ENCODE measurements at regions not wholly inside any gene's neighbourhood (a gene's known extent, or its start where the extent isn't known, plus 50 kb on each side); places are given as distances from the start of the nearest gene placed in this dataset.

DNA sequence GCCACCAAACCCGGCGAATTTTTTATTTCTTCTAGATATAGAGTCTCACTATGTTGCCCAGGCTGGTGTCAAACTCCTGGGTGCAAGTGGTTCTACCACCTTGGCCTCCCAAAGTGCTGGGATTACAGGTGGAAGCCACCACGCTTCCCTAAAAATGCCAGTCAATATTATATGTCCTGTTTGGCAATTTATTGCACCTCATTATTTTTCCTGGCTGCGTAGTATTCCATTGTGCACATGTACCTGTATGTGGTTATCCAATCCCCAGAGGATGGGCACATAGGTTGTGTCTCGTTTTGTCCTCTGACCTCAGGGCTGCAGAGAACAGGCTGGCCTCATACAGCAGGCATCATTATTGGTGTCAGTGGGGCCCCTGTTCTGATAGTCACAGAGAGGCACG is 181.7 kb downstream of the C9orf50 start:
- Histone ChIP-seq H3K9me3 (ENCODE audit: control insufficient read depth in 1 of 2, insufficient read depth in 1 of 2, low read depth in 1 of 2, low read length in 2 of 2) (no peaks in the 10 kb centered on the region), H3K27me3 (ENCODE audit: insufficient read depth, low read length) (no peaks in the 10 kb centered on the region), H4K20me1 (ENCODE audit: insufficient read depth) (no peaks in the 10 kb centered on the region), H3K79me2 (ENCODE audit: insufficient read depth, low read length) (no peaks in the 10 kb centered on the region), H3K4me3 (replicated peaks in 1 of 2; ENCODE audit: low read depth in 1 of 2, low read length in 2 of 2) (no peak overlapping the region), H2AFZ (ENCODE audit: low read depth, low read length, poor library complexity, severe bottlenecking) (no peak overlapping the region), H3K36me3 (ENCODE audit: control insufficient read depth in 1 of 2, insufficient read depth in 2 of 2, low read length in 2 of 2) (no peaks in the 10 kb centered on the region), H3K27ac (ENCODE audit: low read depth, low read length) (no peak overlapping the region), H3K4me1 (ENCODE audit: control insufficient read depth in 1 of 2, insufficient read depth in 2 of 2, low read length in 2 of 2) (peaks cover 12 to 40% of the 10 kb centered on the region in 2 experiments; a peak in 3 of 4 replicates), H3K4me2 (ENCODE audit: low read length) (no peak overlapping the region), H3K9ac (ENCODE audit: low read length) (no peak overlapping the region), H3K9me2 (ENCODE audit: insufficient read depth) (no peaks in the 10 kb centered on the region)
- intact Hi-C loops (cut with micrococcal nuclease), result no loop called here
- ATAC-seq (no peak), DNase-seq (ENCODE audit: low read depth, low spot score) (no peak)
- no TSS peak for BruUV-seq (replicated peaks)
- CTCF ChIA-PET, result interaction anchor here (1.2 kb wide), 1 partner anchor 9 kb away, joined by 4 read pairs; no protein-coding TSS in a partner anchor
- POLR2A ChIA-PET, result no interaction called here
- RAD21 ChIA-PET (ENCODE audit: low non-redundant PET in 1 of 2, low total read pairs in 2 of 2, uncharacterized antibody in 2 of 2, unreplicated experiment in 2 of 2), result no interaction called here
- no peak for TF ChIP-seq TCF7L2 (IDR thresholded peaks at IDR 0.05; ENCODE audit: borderline replicate concordance, extremely low read depth, insufficient read depth, insufficient read length)
- TF ChIP-seq, protein P1, sequence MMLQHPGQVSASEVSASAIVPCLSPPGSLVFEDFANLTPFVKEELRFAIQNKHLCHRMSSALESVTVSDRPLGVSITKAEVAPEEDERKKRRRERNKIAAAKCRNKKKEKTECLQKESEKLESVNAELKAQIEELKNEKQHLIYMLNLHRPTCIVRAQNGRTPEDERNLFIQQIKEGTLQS (IDR thresholded peaks at IDR 0.05), result no peak
- TF ChIP-seq, protein P2, sequence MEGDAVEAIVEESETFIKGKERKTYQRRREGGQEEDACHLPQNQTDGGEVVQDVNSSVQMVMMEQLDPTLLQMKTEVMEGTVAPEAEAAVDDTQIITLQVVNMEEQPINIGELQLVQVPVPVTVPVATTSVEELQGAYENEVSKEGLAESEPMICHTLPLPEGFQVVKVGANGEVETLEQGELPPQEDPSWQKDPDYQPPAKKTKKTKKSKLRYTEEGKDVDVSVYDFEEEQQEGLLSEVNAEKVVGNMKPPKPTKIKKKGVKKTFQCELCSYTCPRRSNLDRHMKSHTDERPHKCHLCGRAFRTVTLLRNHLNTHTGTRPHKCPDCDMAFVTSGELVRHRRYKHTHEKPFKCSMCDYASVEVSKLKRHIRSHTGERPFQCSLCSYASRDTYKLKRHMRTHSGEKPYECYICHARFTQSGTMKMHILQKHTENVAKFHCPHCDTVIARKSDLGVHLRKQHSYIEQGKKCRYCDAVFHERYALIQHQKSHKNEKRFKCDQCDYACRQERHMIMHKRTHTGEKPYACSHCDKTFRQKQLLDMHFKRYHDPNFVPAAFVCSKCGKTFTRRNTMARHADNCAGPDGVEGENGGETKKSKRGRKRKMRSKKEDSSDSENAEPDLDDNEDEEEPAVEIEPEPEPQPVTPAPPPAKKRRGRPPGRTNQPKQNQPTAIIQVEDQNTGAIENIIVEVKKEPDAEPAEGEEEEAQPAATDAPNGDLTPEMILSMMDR (IDR thresholded peaks at IDR 0.05 in 2 of 3, conservative IDR thresholded peaks at IDR 0.05 in 1 of 3; ENCODE audit: borderline replicate concordance in 1 of 3, insufficient read depth in 1 of 3, low read depth in 2 of 3, low read length in 2 of 3), result no peak

DNA sequence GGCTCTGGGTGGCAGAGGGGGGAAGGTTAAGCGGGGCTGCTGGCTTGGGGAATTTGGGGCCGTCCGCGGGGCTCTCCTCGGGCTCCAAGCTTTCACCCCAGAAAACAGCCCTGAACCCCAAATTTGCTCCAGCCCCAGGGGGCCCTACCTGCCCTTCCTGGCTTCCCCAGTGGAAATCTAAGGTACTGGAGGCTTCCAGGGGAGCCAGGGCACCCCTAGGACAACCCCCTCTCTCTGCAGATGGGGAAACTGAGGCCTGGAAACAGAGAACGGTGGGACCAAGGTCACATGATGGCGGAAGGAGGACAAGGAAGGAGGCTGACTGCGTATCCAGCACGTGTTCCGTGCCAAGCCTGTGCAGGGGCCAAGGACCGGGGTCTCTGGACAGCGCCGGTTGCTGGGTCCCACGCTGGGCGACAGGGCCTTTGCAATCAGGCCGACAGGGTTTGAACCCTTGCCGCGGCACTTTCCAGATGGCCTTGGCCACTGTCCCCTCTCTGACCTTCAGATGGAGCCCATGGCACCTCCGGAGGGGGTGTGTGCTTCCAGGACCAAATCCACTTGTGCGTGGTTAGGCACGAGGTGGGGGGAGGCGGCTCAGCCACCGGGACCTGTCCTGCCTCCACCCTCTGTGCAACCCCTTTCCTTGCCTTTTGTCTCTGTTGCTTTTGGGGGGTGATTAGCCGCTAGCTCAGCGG is 183.1 kb downstream of the C9orf50 start:
- DNase-seq (ENCODE audit: low read depth, low spot score) (no peak), ATAC-seq (peak; percentile 17; the same call in 1 of the 2 replicates)
- H3K9ac ChIP-seq (ENCODE audit: low read length), result peak overlapping the region; percentile 40
- POLR2A ChIA-PET, result no interaction called here
- no peak overlapping the region for H2AFZ ChIP-seq (ENCODE audit: low read depth, low read length, poor library complexity, severe bottlenecking)
- intact Hi-C loops (cut with micrococcal nuclease), result no loop called here
- no peaks in the 10 kb centered on the region for H3K9me3 ChIP-seq (ENCODE audit: control insufficient read depth in 1 of 2, insufficient read depth in 1 of 2, low read depth in 1 of 2, low read length in 2 of 2)
- no peak overlapping the region; the same call in 1 of the 2 replicates for H3K27ac ChIP-seq (ENCODE audit: low read depth, low read length)
- no TSS peak for BruUV-seq (replicated peaks)
- peak overlapping the region; percentile 24 to 45 for H3K4me3 ChIP-seq (replicated peaks in 1 of 2; ENCODE audit: low read depth in 1 of 2, low read length in 2 of 2)
- H4K20me1 ChIP-seq (ENCODE audit: insufficient read depth), result no peaks in the 10 kb centered on the region
- H3K4me1 ChIP-seq (ENCODE audit: control insufficient read depth in 1 of 2, insufficient read depth in 2 of 2, low read length in 2 of 2), result peaks cover 9 to 32% of the 10 kb centered on the region in 2 experiments; a peak in 3 of 4 replicates
- H3K4me2 ChIP-seq (ENCODE audit: low read length), result peak overlapping the region; percentile 69
- H3K9me2 ChIP-seq (ENCODE audit: insufficient read depth), result no peaks in the 10 kb centered on the region
- RAD21 ChIA-PET (ENCODE audit: low non-redundant PET in 1 of 2, low total read pairs in 2 of 2, uncharacterized antibody in 2 of 2, unreplicated experiment in 2 of 2), result no interaction called here
- CTCF ChIA-PET, result no interaction called here
- H3K36me3 ChIP-seq (ENCODE audit: control insufficient read depth in 1 of 2, insufficient read depth in 2 of 2, low read length in 2 of 2), result no peaks in the 10 kb centered on the region
- no peaks in the 10 kb centered on the region for H3K27me3 ChIP-seq (ENCODE audit: insufficient read depth, low read length)
- no peak for TF ChIP-seq ZBTB33 (IDR thresholded peaks at IDR 0.05; ENCODE audit: extremely low read depth, insufficient replicate concordance, low read length)
- no peak for TF ChIP-seq FOSL1 (IDR thresholded peaks at IDR 0.05; ENCODE audit: low read depth)
- no peak for TF ChIP-seq POLR2A (IDR thresholded peaks at IDR 0.05; ENCODE audit: borderline replicate concordance, extremely low read depth, insufficient read depth, insufficient read length)
- TF ChIP-seq ZFX (IDR thresholded peaks at IDR 0.05), result no peak
- TF ChIP-seq YY1 (IDR thresholded peaks at IDR 0.05; ENCODE audit: extremely low read depth, insufficient replicate concordance, low read depth, low read length), result no peak
- no peak for TF ChIP-seq CEBPB (IDR thresholded peaks at IDR 0.05; ENCODE audit: low read depth)
- H3K79me2 ChIP-seq (ENCODE audit: insufficient read depth, low read length), result no peaks in the 10 kb centered on the region
